NCI-H345 treated with DMSO at 0.1 percent for 48 hours (cell line): ENCODE measurements at regions not wholly inside any gene's neighbourhood (a gene's known extent, or its start where the extent isn't known, plus 50 kb on each side); places are given as distances from the start of the nearest gene placed in this dataset.
"Not testable (repeated sequence)": the region's sequence is repeated elsewhere in the genome, so short reads cannot be mapped to it uniquely, and the experiment has no call there.

Experiments used
- DNase-seq: peaks from one replicate; lab custom pipeline; 2025; ENCODE audit not compliant: unreplicated experiment; lab: John Stamatoyannopoulos, UW

- no peak for DNase-seq
These were observed 238.6 kb downstream of the DUSP10 start for GRCh38 chr1:221503268-221503667.

DNA sequence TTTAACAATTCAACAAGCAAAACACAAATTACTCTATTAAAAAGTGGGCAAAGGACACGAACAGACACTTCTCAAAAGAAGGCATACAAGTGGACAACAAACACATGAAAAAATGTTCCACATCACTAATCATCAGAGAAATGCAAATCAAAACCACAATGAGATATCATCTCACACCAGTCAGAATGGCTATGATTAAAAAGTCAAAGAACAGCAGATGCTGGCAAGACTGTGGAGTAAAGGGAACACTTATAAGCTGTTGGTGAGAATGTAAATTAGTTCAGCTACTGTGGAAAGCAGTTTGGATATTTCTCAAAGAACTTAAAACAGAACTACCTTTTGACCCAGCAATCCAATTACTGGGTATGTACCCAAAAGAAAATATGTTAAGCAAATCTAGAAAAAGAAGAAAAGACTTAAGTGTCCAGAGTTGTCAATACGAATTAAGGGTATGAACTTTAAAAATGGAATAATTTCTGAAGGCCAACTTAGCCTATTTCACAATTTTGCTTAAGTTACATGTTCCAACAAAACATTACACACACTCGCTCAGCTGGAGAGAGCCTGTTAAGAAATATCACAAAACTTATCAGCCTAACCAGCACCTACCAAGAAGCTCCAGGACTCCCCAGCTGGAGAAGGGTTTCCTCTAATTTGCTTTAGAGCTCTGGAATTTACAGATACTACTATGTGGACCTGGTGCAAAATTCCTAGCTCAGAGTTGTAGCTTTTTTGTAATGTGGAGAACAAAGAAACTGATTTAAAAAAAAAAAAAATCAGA, 232.1 kb downstream of the DUSP10 start:
- DNase-seq: no peak

- no peak for DNase-seq
These were observed 230.9 kb downstream of the DUSP10 start for GRCh38 chr1:221510793-221511503.

DNA sequence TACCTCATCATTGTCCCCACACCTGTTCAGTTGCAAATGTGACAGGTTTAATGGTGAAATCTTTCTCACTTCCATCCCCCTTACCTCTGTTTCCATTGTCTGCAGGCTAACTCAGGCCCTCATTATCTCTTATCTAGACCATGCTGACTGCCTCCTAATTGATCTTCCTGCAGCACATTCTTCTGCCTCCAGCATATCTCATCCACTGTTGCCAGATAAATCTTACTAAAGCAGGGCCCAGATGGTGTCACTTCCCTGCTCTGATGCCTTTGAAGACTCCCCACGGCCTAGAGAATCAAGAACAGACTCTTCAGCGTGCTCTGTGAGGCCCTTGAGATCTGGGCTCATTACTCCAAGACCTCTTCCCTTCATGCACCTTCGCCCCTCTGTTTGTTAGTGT, 230.1 kb downstream of the DUSP10 start:
- DNase-seq: no peak

- DNase-seq: no peak
These were observed 227.1 kb downstream of the DUSP10 start for GRCh38 chr1:221514806-221515205.

GRCh38 chr1:221515496-221515895, 226.4 kb downstream of the DUSP10 start:
- DNase-seq: no peak

DNA sequence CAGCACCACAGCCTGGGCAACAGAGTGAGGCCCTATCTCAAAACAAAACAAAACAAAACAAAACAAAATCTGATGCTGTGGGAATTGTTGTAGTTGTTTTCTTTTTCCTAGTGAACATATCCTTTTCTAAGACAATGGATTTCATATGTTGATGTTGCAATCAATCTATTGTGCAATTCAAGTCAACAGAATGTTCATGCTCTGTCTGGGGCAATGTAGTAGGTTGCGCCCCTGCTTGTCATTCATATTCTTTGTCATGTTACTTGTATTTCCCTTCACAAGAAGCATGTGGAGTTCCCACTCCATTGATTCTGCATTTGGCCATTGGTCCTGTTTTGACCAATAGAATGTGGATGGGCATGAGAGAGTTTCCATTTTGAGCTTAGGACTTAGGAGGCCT, 223.9 kb downstream of the DUSP10 start:
- DNase-seq: no peak

DNA sequence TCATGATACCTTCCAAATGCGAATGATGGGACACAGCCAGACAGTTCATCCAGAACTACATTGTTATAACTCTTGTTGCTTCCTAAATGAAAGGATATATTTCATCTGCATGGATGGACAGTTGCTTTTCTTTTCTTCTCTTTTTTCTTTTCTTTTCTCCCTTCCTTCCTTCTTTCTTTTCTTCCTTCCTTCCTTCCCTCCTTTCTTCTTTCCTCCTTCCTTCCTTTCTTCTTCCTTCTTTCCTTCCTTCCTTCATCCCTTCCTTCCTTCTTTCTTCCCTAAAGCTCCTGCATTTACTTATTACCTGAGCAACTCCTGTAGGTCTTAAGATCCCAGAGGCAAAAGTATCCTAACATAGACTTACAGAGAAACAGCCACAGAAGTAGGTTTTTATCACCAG, 221.6 kb downstream of the DUSP10 start:
- DNase-seq: no peak

DNA sequence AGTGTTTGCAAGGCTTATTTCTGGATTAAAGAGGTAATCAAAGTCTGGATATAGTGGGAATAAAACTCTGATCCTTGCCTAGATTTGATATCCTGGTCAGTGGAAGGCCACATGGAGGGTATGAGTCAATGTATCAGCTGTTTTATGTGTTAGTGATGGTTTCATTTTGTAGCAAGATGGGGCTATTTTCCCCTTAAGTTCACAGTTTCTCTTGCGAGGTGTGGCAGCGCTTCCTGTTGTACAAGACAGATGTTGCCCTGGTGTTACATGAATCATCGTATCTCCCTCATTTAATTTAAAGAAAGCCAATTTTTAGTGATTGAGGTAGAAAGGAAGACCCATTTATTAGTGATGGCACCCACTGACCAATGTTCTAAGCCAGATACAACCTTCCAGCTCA, 220.2 kb downstream of the DUSP10 start:
- no peak for DNase-seq

DNA sequence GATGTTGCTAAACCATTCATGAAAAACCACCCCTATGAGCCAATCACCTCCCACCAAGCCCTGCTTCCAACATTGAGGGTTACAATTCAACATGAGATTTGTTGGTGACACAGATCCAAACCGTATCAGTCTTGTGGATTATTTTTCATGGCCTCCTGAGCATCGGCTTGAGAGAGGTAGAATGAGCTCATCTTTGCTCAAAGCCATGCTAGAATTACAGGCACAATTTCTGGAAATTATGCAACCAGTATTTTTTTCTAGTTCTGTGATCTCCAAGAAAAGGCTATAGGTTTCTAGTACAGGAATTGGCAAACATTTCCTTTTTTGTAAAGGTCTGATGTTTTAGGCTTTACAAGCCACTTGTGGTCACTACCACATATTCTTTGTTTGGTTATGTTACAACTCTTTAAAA, 219.4 kb downstream of the DUSP10 start:
- DNase-seq: no peak

GRCh38 chr1:221525749-221526148, 216.1 kb downstream of the DUSP10 start:
- no peak for DNase-seq

DNA sequence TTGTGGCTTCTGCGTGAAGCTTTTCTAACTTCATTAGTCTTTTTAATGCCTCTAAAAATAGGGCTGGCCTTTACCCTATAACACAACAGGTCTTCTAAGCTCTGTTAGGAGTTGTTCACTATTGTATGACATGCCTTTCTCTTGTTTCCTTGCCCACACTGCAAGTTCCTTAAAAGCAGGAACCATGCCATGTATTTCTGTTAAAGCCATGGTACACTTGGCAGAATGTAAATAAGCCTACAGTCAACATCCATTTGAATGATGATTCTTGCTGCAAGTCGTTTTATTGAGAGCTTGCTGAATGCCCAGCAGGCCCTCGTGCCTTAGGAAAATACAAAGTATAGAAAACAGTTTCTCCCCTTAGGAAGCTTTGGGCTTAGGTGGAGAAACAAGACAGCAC, 214.6 kb downstream of the DUSP10 start:
- DNase-seq: no peak

DNA sequence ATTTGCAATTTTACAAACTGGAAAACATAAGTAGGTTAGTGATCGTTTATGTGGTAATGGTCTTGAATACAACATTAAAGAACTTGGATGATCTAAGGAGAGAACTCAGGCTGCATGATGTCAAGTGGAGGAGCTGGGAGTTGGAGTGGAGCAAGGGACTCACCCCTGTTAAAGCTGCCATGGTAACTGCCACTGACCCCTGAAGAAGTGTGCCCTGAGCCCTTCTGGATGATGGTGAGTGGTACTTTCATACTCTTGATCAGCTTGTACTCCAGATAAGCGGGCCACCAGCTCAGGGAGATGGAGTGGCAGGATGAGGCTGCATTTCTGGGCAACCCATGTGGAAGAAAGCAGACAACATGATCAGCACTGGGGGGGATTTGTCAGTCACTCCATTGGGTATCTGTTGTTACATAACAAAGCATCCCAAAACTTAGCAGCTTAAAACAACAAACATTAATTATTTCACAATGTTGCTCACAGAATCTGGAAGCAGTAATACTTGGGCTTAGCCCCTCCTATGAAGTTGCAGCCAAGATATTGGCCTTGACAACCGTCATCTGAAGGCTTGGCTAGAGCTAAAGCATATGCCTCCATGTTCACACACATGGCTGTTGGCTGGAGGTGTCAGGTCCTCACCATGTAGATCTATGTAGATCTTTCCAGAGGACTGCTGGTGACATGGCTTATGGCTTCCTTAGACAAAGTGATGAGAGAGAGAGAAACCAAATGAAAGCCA, 213.8 kb downstream of the DUSP10 start:
- no peak for DNase-seq

DNA sequence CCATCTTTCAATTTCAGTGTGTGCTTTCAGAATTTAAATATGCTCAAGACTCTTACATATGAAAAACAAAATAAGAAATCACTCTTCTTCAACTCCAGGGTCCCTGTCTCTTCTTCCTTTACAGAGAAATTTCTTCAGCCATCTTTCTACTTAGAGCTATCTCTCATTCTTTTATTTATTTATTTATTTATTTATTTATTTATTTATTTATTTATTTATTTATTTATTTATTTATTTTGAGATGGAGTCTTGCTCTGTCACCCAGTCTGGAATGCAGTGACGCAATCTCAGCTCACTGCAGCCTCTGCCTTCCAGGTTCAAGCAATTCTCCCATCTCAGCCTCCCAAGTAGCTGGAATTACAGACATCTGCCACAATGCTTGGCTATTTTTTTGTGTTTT, 211.7 kb downstream of the DUSP10 start:
- DNase-seq: not testable (repeated sequence)

DNA sequence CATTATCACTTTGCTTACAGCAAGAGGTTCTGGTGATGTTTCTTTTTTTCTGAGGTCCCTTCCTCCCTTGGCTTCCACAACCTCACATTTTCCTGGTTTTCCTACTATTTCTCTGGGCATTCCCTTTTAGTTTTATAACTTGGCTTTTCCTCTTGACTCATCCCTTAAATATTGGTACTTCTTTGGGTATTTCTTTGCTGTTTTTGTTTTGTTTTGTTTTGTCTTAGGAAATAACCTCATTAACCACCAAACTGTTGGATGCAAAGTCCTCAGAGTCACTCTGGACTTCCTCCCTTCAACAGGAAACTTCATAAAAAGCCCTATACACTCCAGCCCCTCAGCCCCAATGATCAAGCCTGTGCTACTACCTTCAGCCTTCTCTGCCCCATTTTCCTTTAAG, 211.1 kb downstream of the DUSP10 start:
- DNase-seq: no peak

- no peak for DNase-seq
These were observed 209.7 kb downstream of the DUSP10 start for GRCh38 chr1:221532071-221532773.

GRCh38 chr1:221541296-221541695, 200.6 kb downstream of the DUSP10 start:
- no peak for DNase-seq

GRCh38 chr1:221543529-221544120, 198.3 kb downstream of the DUSP10 start:
- no peak for DNase-seq

DNA sequence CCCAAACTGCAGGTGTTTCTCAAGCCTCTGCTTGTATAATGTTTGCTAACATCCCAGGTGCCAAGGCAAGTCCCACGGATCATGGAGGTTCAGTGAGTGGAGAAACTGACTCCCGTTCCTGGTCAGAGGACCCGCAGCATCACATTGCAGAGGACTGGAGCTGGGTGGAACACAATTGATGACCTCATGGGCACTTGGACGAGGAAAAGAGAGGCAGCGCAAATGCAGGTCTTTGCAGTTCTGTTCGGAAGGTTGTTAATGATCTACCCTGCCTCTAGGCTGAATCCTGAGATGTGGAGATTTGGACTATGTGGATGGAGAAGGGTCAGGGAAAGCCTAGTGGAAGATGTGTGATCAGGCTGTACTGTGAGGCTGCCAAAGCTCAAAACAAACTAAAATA, 192.9 kb downstream of the DUSP10 start:
- no peak for DNase-seq

DNA sequence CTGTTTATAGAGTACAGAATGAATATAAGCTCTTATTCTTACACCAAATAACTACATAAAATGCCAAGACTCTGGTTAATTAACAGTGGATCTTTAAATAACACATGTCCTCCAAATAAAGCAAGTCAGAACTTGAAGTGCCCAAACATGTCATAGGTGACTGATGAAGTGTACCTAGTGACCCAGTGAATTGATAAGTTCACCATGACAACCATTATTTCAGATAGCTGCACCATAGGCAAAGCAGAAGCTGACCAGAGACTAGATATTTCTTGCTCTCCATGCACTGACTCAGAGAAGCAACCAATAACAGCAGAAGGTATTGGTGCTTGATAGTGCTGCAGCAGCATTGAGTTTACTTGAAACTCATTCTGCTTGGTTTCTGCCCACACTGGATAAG, 192.1 kb downstream of the DUSP10 start:
- no peak for DNase-seq

DNA sequence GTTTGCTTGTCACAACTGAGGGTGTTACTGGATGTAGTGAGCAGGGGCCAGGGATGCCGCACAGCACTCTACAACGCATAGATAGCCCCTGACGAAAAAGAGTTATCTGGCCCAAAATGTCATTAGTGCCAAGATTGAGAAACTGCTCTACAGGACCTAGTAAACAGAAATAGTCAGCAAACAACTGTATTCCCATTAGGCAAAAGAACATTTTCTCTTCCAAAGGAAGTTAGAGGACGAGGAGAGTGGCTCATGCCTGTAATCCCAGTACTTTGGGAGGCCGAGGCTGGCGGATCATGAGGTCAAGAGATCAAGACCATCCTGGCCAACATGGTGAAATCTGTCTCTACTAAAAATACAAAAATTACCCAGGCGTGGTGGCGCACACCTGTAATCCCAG, 189.1 kb downstream of the DUSP10 start:
- not testable (repeated sequence) for DNase-seq
